ENCODE measurements at regions not wholly inside any gene's neighbourhood (a gene's known extent, or its start where the extent isn't known, plus 50 kb on each side); places are given as distances from the start of the nearest gene placed in this dataset.

- no peaks in the 10 kb centered on the region for H3K27me3 Mint-ChIP-seq (ENCODE audit: low read depth in 3 of 3)
- 60% methylated on average over 4 of the region's 4 CpGs for WGBS (ENCODE audit: insufficient coverage)
- no peak for TF ChIP-seq CTCF (IDR thresholded peaks at IDR 0.05)
- no peaks in the 10 kb centered on the region for H4K20me1 ChIP-seq (ENCODE audit: insufficient read depth, low read length)
- peaks cover 0 to 3% (median 1%) of the 10 kb centered on the region in 7 donors for H3K9me3 Mint-ChIP-seq
- no peak overlapping the region for H3K4me3 ChIP-seq (replicated peaks in 1 of 3; ENCODE audit: low read depth in 2 of 3, low read length in 3 of 3)
- H3K36me3 Mint-ChIP-seq, result no peaks in the 10 kb centered on the region
- intact Hi-C loops (cut with micrococcal nuclease), result no loop called here
- no peak overlapping the region for H3K4me2 ChIP-seq (replicated peaks; ENCODE audit: extremely low read depth, low read length, poor library complexity, severe bottlenecking)
- H3K4me3 Mint-ChIP-seq, result no peak overlapping the region
- H3K4me1 ChIP-seq (ENCODE audit: control insufficient read depth in 1 of 2, insufficient read depth in 2 of 2, low read length in 2 of 2), result no peaks in the 10 kb centered on the region
- no peak overlapping the region for H3K9ac ChIP-seq (ENCODE audit: insufficient read depth, low read length, poor library complexity, severe bottlenecking)
- no peaks in the 10 kb centered on the region for H3K27me3 ChIP-seq (ENCODE audit: control insufficient read depth in 2 of 2, insufficient read depth in 2 of 2, low read length in 2 of 2)
- H3K4me1 Mint-ChIP-seq, result no peaks in the 10 kb centered on the region
- no peaks in the 10 kb centered on the region for H3K9me3 ChIP-seq (replicated peaks in 1 of 2; ENCODE audit: control insufficient read depth in 1 of 2, insufficient read depth in 1 of 2, low read length in 2 of 2)
- no peak overlapping the region for H3K27ac ChIP-seq (ENCODE audit: low read depth in 1 of 2, low read length in 2 of 2)
- H3K27ac Mint-ChIP-seq, result no peak overlapping the region
- H3K36me3 ChIP-seq (replicated peaks in 1 of 2; ENCODE audit: control insufficient read depth in 1 of 2, insufficient read depth in 2 of 2, low read length in 2 of 2), result no peaks in the 10 kb centered on the region
- no peak overlapping the region for H2AFZ ChIP-seq (ENCODE audit: insufficient read depth, low read depth, low read length, poor library complexity, severe bottlenecking)
- no peaks in the 10 kb centered on the region for H3K79me2 ChIP-seq (ENCODE audit: insufficient read depth, low read length)
- DNase-seq, result no peak
Measured at GRCh38 chr18:72376256-72376655, 167.9 kb downstream of the CBLN2 start.

GRCh38 chr18:72375618-72376017 is 168.5 kb downstream of the CBLN2 start:
- 100% methylated on average over 2 of the region's 5 CpGs for WGBS (ENCODE audit: insufficient coverage)
- no peaks in the 10 kb centered on the region for H3K4me1 Mint-ChIP-seq
- no peaks in the 10 kb centered on the region for H3K27me3 ChIP-seq (ENCODE audit: control insufficient read depth in 2 of 2, insufficient read depth in 2 of 2, low read length in 2 of 2)
- H3K9ac ChIP-seq (ENCODE audit: insufficient read depth, low read length, poor library complexity, severe bottlenecking), result no peak overlapping the region
- no peaks in the 10 kb centered on the region for H3K36me3 Mint-ChIP-seq
- no peak overlapping the region for H3K27ac Mint-ChIP-seq
- no peak overlapping the region for H3K4me3 Mint-ChIP-seq
- peaks cover 0 to 4% of the 10 kb centered on the region in 2 donors for H3K9me3 ChIP-seq (replicated peaks in 1 of 2; ENCODE audit: control insufficient read depth in 1 of 2, insufficient read depth in 1 of 2, low read length in 2 of 2)
- intact Hi-C loops (cut with micrococcal nuclease), result no loop called here
- DNase-seq, result no peak
- H2AFZ ChIP-seq (ENCODE audit: insufficient read depth, low read depth, low read length, poor library complexity, severe bottlenecking), result no peak overlapping the region
- H3K9me3 Mint-ChIP-seq, result peaks cover 0 to 5% (median 3%) of the 10 kb centered on the region in 7 donors
- H3K27me3 Mint-ChIP-seq (ENCODE audit: low read depth in 3 of 3), result no peaks in the 10 kb centered on the region
- no peaks in the 10 kb centered on the region for H4K20me1 ChIP-seq (ENCODE audit: insufficient read depth, low read length)
- no peak overlapping the region for H3K4me3 ChIP-seq (replicated peaks in 1 of 3; ENCODE audit: low read depth in 2 of 3, low read length in 3 of 3)
- no peaks in the 10 kb centered on the region for H3K36me3 ChIP-seq (replicated peaks in 1 of 2; ENCODE audit: control insufficient read depth in 1 of 2, insufficient read depth in 2 of 2, low read length in 2 of 2)
- no peak for TF ChIP-seq CTCF (IDR thresholded peaks at IDR 0.05)
- H3K79me2 ChIP-seq (ENCODE audit: insufficient read depth, low read length), result no peaks in the 10 kb centered on the region
- no peak overlapping the region for H3K4me2 ChIP-seq (replicated peaks; ENCODE audit: extremely low read depth, low read length, poor library complexity, severe bottlenecking)
- H3K27ac ChIP-seq (ENCODE audit: low read depth in 1 of 2, low read length in 2 of 2), result no peak overlapping the region
- no peaks in the 10 kb centered on the region for H3K4me1 ChIP-seq (ENCODE audit: control insufficient read depth in 1 of 2, insufficient read depth in 2 of 2, low read length in 2 of 2)

Measured in CD14-positive monocyte (primary cell).